OCI-LY7 (cell line): ENCODE measurements at regions not wholly inside any gene's neighbourhood (a gene's known extent, or its start where the extent isn't known, plus 50 kb on each side); places are given as distances from the start of the nearest gene placed in this dataset.
"Not testable (repeated sequence)": the region's sequence is repeated elsewhere in the genome, so short reads cannot be mapped to it uniquely, and the experiment has no call there.

ENCODE experiments used
- BruUV-seq: library from RNA; stranded (reverse); fragments of 400-500 nt; replicated peaks from 2 replicates; lab custom pipeline; 2021; lab: Mats Ljungman, UMichigan
- CTCF ChIA-PET: fragments of 300-600 bp; sonication (Branson Sonifier 250); formaldehyde crosslinking; loops from one replicate; lab custom pipeline; 2022; ENCODE audit warnings: antibody characterized with exemption; ENCODE audit not compliant: unreplicated experiment; lab: Charles Lee
- POLR2A ChIA-PET: fragments of 300-600 bp; sonication (Branson Sonifier 250); formaldehyde crosslinking; loops from one replicate; lab custom pipeline; 2022; ENCODE audit warnings: antibody characterized with exemption; lab: Charles Lee
- DNase-seq: peaks from one replicate; pipeline ENCODE4 v3.0.0-alpha.2; 2015; ENCODE audit warnings: low spot score
- H2AFZ ChIP-seq: fragments of 200-600 bp; sonication (generic), shearing (Covaris generic); 2 replicates; pipeline ENCODE4 v1.6.1; 2014; ENCODE audit warnings: mild to moderate bottlenecking, antibody characterized with exemption, low read length, moderate library complexity
- H3K27ac ChIP-seq: fragments of 200-600 bp; sonication (generic); 2 replicates; pipeline ENCODE4 v1.5.1; 2014; ENCODE audit warnings: mixed run types, low read depth, mild to moderate bottlenecking, moderate library complexity, low read length, inconsistent platforms; ENCODE audit not compliant: poor library complexity, severe bottlenecking
- H3K36me3 ChIP-seq: fragments of 200-600 bp; sonication (generic); 2 replicates; pipeline ENCODE4 v1.6.1; 2014; ENCODE audit warnings: mild to moderate bottlenecking, antibody characterized with exemption, low read length, moderate library complexity, mixed read lengths; ENCODE audit not compliant: insufficient read depth
- H3K4me1 ChIP-seq: fragments of 200-600 bp; sonication (generic); 2 replicates; pipeline ENCODE4 v1.5.1; 2014; ENCODE audit warnings: mild to moderate bottlenecking, low read length; ENCODE audit not compliant: insufficient read depth, poor library complexity, severe bottlenecking
- H3K4me2 ChIP-seq: fragments of 200-600 bp; sonication (generic); 2 replicates; pipeline ENCODE4 v1.6.1; 2014; ENCODE audit warnings: mild to moderate bottlenecking, low read length
- H3K4me3 ChIP-seq: fragments of 200-600 bp; sonication (generic); 2 replicates; pipeline ENCODE4 v1.5.1; 2014; ENCODE audit warnings: mild to moderate bottlenecking, low read depth, low read length; ENCODE audit not compliant: poor library complexity, severe bottlenecking
- H3K79me2 ChIP-seq: fragments of 200-600 bp; sonication (generic); 2 replicates; pipeline ENCODE4 v1.6.1; 2016; ENCODE audit warnings: low read depth, mild to moderate bottlenecking, low read length, moderate library complexity, mixed read lengths; ENCODE audit not compliant: insufficient read depth
- H3K9me2 ChIP-seq: fragments of 200-600 bp; sonication (generic); 2 replicates; pipeline ENCODE4 v1.6.1; 2016; ENCODE audit warnings: mild to moderate bottlenecking, low read length, mixed read lengths; ENCODE audit not compliant: insufficient read depth
- H3K9me3 ChIP-seq: fragments of 200-600 bp; sonication (generic); 2 replicates; pipeline ENCODE4 v1.6.1; 2014; ENCODE audit warnings: mild to moderate bottlenecking, mixed run types, low read length, mixed read lengths
- H4K20me1 ChIP-seq: fragments of 200-600 bp; sonication (generic); 2 replicates; pipeline ENCODE4 v1.6.1; 2014; ENCODE audit warnings: mild to moderate bottlenecking, antibody characterized with exemption, low read length, moderate library complexity, mixed read lengths; ENCODE audit not compliant: insufficient read depth
- intact Hi-C: fragments of 100-400 bp; cut with micrococcal nuclease; formaldehyde crosslinking; loops from one replicate; pipeline ENCODE4 v1.10.0; 2022; ENCODE audit not compliant: unreplicated experiment
- TF ChIP-seq, protein P1 (sequence below): fragments of 200-600 bp; sonication (generic); conservative IDR thresholded peaks from 2 replicates; pipeline ENCODE4 v1.5.1; 2014; ENCODE audit warnings: mild to moderate bottlenecking, antibody characterized with exemption, low read length, moderate library complexity, mixed read lengths

DNA sequence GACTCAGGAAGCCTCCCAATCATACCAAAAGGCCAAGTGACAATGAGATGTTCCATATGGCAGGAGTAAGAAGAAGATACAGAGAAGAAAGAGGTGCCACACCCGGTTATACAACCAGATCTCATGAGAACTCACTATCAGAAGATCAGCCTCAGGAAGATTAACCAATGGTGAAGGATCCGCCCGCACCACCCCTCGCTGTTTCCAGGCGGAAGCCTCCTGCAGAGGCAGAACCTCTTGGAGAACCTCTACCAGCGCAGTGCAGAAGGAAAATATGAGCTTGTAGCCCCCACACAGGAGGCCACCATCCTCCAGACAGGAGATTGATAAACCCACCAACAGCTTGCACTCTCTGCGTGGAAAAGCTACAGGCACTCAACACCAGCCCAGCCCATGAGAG, 245.1 kb downstream of the POTED start:
- no peak for DNase-seq
- Histone ChIP-seq H3K4me3 (no peak overlapping the region), H2AFZ (no peak overlapping the region), H3K9me3 (no peaks in the 10 kb centered on the region), H3K27ac (no peak overlapping the region), H3K79me2 (no peaks in the 10 kb centered on the region), H3K36me3 (no peaks in the 10 kb centered on the region), H4K20me1 (no peaks in the 10 kb centered on the region), H3K4me2 (no peak overlapping the region), H3K9me2 (no peaks in the 10 kb centered on the region), H3K4me1 (no peaks in the 10 kb centered on the region)
- POLR2A ChIA-PET, result no interaction called here
- TF ChIP-seq, protein P1, sequence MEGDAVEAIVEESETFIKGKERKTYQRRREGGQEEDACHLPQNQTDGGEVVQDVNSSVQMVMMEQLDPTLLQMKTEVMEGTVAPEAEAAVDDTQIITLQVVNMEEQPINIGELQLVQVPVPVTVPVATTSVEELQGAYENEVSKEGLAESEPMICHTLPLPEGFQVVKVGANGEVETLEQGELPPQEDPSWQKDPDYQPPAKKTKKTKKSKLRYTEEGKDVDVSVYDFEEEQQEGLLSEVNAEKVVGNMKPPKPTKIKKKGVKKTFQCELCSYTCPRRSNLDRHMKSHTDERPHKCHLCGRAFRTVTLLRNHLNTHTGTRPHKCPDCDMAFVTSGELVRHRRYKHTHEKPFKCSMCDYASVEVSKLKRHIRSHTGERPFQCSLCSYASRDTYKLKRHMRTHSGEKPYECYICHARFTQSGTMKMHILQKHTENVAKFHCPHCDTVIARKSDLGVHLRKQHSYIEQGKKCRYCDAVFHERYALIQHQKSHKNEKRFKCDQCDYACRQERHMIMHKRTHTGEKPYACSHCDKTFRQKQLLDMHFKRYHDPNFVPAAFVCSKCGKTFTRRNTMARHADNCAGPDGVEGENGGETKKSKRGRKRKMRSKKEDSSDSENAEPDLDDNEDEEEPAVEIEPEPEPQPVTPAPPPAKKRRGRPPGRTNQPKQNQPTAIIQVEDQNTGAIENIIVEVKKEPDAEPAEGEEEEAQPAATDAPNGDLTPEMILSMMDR, result no peak
- intact Hi-C loops, result no loop called here
- BruUV-seq, result no TSS peak
- CTCF ChIA-PET, result no interaction called here

DNA sequence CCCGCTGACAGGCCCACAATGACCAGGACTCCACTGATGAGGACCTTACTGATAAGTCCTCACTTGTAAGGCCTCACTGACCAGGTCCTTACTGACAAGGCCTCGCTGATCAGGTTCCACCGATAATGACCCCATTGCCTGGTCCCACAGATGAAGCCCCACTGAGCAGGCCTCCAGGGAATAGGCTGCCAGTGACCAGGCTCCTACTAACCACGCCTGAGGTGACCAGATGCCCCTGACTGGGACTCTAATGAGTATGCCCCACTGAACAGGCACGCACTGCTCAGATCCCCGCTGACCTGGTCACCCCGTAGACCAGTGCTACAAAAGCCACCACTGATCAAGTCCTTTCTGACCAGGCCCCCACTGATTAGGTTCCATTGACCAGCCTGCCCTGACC, 241.2 kb downstream of the POTED start:
- H2AFZ ChIP-seq, POLR2A ChIA-PET, H3K9me2 ChIP-seq, H3K9me3 ChIP-seq, H4K20me1 ChIP-seq, intact Hi-C loops, H3K4me1 ChIP-seq, H3K36me3 ChIP-seq, CTCF ChIA-PET, H3K79me2 ChIP-seq, H3K27ac ChIP-seq, BruUV-seq, DNase-seq, H3K4me3 ChIP-seq, H3K4me2 ChIP-seq: not testable (repeated sequence)

DNA sequence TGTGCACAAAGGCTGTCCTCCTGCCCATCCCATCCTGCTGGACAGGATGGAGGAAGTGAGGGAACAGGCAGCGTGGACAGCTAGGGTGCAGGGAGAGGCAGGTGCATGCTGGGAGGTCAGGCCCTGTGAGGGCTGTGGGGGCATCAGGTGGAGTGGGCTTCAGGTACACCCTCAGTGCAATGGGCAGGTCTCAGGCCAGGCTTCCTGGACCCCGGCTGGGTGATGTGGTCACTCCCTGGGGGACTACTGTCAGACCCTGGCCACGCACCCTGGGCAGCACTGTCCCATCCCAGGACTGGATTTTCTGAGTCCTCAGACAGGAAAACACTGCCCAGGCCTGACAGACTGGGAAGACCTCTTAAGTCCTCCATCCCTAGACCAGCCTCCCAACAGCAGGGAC, 239.9 kb downstream of the POTED start:
- POLR2A ChIA-PET, DNase-seq, intact Hi-C loops, H3K79me2 ChIP-seq, H3K4me2 ChIP-seq, CTCF ChIA-PET, H3K27ac ChIP-seq, H3K4me1 ChIP-seq, H3K36me3 ChIP-seq, H3K9me2 ChIP-seq, H4K20me1 ChIP-seq, H3K4me3 ChIP-seq, BruUV-seq, H2AFZ ChIP-seq, H3K9me3 ChIP-seq: not testable (repeated sequence)

DNA sequence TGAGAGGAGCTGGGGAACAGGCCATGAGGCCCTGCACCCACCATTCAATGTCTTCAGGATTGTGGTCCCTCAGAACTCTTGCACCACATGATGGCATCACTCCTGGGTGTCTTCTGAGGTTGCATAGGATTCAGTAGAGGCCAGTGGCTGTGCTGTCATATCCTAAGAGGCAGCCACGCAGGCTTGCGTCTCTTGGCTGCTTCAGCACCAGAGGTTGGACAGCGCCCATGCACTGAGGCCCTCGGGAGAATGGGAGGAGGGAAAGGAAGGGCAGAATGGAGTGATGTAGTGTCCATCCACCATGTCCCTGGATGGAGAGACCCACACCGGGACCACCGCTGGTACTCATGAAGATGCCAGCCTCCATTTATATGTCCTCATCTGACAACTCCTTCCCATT, 237.1 kb downstream of the POTED start:
- CTCF ChIA-PET, DNase-seq, H4K20me1 ChIP-seq, intact Hi-C loops, H3K9me3 ChIP-seq, BruUV-seq, H2AFZ ChIP-seq, H3K79me2 ChIP-seq, H3K27ac ChIP-seq, H3K36me3 ChIP-seq, POLR2A ChIA-PET, H3K4me3 ChIP-seq, H3K9me2 ChIP-seq, H3K4me2 ChIP-seq, H3K4me1 ChIP-seq: not testable (repeated sequence)

DNA sequence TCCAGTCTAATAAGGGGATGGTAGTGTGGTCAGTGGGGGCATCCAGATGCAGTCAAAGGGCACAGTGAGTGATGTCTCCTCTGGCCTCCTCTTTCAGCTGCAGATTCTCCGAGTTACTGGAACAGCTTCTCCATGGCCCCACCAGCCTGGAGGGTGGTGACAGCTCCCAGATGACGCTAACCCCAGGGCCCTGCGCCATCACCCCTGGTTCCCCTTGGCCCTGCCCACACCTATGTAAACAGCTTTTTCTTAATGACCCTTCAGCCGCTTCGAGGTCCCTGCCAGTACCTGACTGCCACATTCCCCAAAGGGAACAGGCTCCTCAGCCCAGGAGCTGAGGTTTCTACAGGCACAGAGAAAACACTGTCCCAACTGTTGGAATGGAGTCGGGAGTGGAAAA, 235.0 kb downstream of the POTED start:
- CTCF ChIA-PET, H3K79me2 ChIP-seq, H3K4me2 ChIP-seq, H3K36me3 ChIP-seq, intact Hi-C loops, H3K27ac ChIP-seq, POLR2A ChIA-PET, H2AFZ ChIP-seq, H3K4me3 ChIP-seq, H3K4me1 ChIP-seq, H3K9me2 ChIP-seq, DNase-seq, H4K20me1 ChIP-seq, BruUV-seq, H3K9me3 ChIP-seq: not testable (repeated sequence)

DNA sequence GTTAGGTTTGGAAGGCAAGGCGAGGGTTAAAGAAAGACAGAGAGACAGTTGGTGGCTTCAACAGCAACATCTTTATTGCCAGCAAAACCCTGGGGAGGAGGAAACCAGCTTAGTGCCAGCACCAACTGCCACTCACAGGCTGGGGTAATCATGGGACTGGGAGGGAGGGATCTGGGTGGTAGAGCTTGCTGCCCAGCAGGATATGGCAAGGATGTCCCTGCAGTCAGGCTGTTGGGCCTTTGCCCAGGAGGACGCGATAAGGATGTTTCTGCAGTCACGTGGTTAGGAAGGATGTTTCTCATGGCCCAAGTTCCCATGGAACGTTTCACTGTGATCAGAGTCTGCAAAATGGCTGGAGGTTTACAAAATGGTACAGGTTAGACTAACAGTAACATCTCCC, 233.5 kb downstream of the POTED start:
- H3K79me2 ChIP-seq, BruUV-seq, H4K20me1 ChIP-seq, H2AFZ ChIP-seq, H3K4me1 ChIP-seq, intact Hi-C loops, POLR2A ChIA-PET, H3K9me3 ChIP-seq, H3K9me2 ChIP-seq, DNase-seq, CTCF ChIA-PET, H3K27ac ChIP-seq, H3K4me2 ChIP-seq, H3K4me3 ChIP-seq, H3K36me3 ChIP-seq: not testable (repeated sequence)
